ENCODE measurements at regions not wholly inside any gene's neighbourhood (a gene's known extent, or its start where the extent isn't known, plus 50 kb on each side); places are given as distances from the start of the nearest gene placed in this dataset.

DNA sequence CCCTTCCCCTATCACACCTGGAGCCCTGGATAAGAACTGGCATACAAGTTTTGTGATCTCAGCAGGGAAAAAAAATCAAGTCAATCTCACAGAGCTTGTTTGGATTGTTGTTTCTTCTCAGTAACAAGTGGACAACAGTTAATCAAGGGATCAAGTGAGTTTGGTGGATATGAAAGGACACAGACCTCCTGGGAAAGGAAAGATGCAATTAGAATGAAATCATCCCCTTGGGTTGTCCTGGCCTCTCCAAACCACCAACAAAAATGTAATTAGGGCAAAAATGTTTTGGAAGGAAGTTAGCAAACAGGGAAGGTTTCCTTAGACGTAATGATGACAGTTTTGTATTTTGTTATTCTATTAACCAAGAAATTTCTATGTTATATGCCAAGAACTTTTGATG is 99.1 kb upstream of the PRDM1 start:
- Histone ChIP-seq H3K36me3 (ENCODE audit: control insufficient read depth in 2 of 2, insufficient read depth in 1 of 2, low read length in 2 of 2) (no peaks in the 10 kb centered on the region), H3K4me1 (ENCODE audit: control insufficient read depth, insufficient read depth, low read length) (peaks cover 3% of the 10 kb centered on the region; the same call in 1 of the 2 replicates), H3K4me3 (ENCODE audit: low read depth, low read length) (no peak overlapping the region), H3K27ac (ENCODE audit: extremely low read depth, low read depth, low read length) (no peak overlapping the region), H3K9me3 (ENCODE audit: control insufficient read depth, insufficient read depth, low read depth, low read length) (no peaks in the 10 kb centered on the region)
- ChIA-PET POLR2A (interaction anchor here (0.6 kb wide), 1 partner anchor 485 kb away, joined by 4 read pairs; no protein-coding TSS in a partner anchor), CTCF (interaction anchor here (0.6 to 1.0 kb wide), 4 partner anchors 7 to 850 kb away, joined by 3 to 5 read pairs (median 3); a partner anchor contains a TSS)
- TF ChIP-seq SCRT2 (tag by site-specific recombination; IDR thresholded peaks at IDR 0.05): peak; percentile 68
- no peak for TF ChIP-seq GLIS1 (tag by site-specific recombination; IDR thresholded peaks at IDR 0.05)
- TF ChIP-seq ZNF558 (tag by site-specific recombination; IDR thresholded peaks at IDR 0.05): no peak
- TF ChIP-seq IKZF3 (tag by site-specific recombination; IDR thresholded peaks at IDR 0.05): no peak
- no peak for TF ChIP-seq MZF1 (tag by site-specific recombination; IDR thresholded peaks at IDR 0.05; ENCODE audit: borderline replicate concordance)
- TF ChIP-seq ZBTB48 (tag by site-specific recombination; IDR thresholded peaks at IDR 0.05): peak; percentile 27; the same call in 1 of the 2 replicates
- TF ChIP-seq, protein P1, sequence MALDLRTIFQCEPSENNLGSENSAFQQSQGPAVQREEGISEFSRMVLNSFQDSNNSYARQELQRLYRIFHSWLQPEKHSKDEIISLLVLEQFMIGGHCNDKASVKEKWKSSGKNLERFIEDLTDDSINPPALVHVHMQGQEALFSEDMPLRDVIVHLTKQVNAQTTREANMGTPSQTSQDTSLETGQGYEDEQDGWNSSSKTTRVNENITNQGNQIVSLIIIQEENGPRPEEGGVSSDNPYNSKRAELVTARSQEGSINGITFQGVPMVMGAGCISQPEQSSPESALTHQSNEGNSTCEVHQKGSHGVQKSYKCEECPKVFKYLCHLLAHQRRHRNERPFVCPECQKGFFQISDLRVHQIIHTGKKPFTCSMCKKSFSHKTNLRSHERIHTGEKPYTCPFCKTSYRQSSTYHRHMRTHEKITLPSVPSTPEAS (tag by site-specific recombination; IDR thresholded peaks at IDR 0.05): peak; percentile 78; the same call in 1 of the 2 replicates

DNA sequence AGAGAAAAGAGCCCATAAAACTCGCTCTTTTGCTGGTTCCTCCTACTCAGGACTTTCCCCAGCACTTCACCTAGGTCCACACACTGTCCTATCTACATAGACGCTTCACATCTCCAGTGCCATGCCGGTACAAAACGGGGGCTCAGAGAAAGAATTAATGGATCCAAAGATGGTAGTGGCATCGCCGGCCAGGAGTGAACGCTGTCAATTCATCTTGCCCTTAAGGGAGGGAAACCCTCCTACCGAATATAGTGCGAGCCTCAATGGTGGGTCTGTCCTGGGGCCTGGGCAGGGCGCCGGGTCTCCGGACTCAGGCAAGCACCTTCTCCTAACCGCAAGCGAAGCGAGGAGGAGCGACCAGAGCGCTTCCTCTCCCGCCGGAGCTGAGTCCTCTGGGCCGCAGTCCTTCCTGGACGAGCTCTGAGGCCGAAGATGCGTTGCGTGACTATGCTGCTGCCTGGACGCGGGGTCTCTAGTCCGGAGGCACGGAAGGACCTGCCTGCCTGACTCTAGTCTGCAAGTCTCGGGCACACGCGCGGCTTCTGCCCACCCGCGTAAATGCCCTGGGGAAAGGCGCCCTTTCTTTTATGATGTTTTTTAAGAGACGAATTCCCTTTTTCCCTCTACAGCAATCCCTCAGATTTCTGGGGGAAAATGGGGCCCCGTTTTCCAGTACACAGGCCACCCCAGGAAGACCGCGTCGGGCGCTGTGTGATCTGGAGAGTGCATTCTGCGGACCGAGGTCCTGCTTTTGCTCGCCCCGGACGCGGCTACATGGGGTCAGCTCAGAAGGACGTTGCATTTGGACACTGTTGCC is 100.1 kb upstream of the PRDM1 start:
- no peaks in the 10 kb centered on the region for H3K36me3 ChIP-seq (ENCODE audit: control insufficient read depth in 2 of 2, insufficient read depth in 1 of 2, low read length in 2 of 2)
- peaks cover 3% of the 10 kb centered on the region; the same call in 1 of the 2 replicates for H3K4me1 ChIP-seq (ENCODE audit: control insufficient read depth, insufficient read depth, low read length)
- H3K27ac ChIP-seq (ENCODE audit: extremely low read depth, low read depth, low read length): no peak overlapping the region
- no peak for TF ChIP-seq ZNF747 (tag by site-specific recombination; IDR thresholded peaks at IDR 0.05)
- H3K4me3 ChIP-seq (ENCODE audit: low read depth, low read length): no peak overlapping the region
- ChIA-PET POLR2A (no interaction called here), CTCF (no interaction called here)
- no peaks in the 10 kb centered on the region for H3K9me3 ChIP-seq (ENCODE audit: control insufficient read depth, insufficient read depth, low read depth, low read length)

DNA sequence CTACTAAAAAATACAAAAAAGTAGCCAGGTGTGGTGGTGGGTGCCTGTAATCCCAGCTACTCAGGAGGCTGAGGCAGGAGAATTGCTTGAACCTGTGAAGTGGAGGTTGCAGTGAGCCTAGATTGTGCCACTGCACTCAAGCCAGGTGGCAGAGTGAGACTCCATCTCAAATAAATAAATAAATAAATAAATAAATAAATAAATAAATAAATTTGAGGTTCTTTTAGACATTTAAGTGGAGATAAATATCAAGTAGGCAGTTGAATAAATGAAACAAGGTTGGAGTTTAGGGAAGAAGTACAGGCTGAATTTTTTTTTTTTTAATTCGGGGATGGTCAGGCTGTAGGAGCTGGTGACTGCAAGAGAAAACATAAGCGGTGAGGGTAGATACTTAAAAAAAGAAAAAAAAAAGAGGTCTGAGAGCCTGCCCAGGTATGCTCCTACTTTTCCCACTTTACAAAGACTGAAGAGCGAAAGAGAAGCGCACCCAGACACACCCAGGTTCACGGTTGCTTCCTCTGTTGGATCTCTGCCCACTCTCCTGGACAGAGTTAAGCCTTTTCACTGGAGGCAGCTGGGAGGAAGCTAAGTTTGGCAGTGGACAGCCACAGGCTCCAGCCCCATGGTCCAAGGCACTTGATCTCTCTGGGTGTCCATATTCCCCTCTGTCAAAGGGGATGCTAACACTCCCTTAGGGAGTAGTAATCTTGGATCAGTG is 100.9 kb upstream of the PRDM1 start:
- Histone ChIP-seq H3K9me3 (ENCODE audit: control insufficient read depth, insufficient read depth, low read depth, low read length) (no peaks in the 10 kb centered on the region), H3K4me3 (ENCODE audit: low read depth, low read length) (no peak overlapping the region), H3K36me3 (ENCODE audit: control insufficient read depth in 2 of 2, insufficient read depth in 1 of 2, low read length in 2 of 2) (no peaks in the 10 kb centered on the region), H3K4me1 (ENCODE audit: control insufficient read depth, insufficient read depth, low read length) (peaks cover 3% of the 10 kb centered on the region; the same call in 1 of the 2 replicates), H3K27ac (ENCODE audit: extremely low read depth, low read depth, low read length) (no peak overlapping the region)
- POLR2A ChIA-PET: no interaction called here
- CTCF ChIA-PET: interaction anchor here (0.6 to 1.8 kb wide), 2 partner anchors 7 to 24 kb away, joined by 3 to 6 read pairs; no protein-coding TSS in a partner anchor
- TF ChIP-seq, protein P2, sequence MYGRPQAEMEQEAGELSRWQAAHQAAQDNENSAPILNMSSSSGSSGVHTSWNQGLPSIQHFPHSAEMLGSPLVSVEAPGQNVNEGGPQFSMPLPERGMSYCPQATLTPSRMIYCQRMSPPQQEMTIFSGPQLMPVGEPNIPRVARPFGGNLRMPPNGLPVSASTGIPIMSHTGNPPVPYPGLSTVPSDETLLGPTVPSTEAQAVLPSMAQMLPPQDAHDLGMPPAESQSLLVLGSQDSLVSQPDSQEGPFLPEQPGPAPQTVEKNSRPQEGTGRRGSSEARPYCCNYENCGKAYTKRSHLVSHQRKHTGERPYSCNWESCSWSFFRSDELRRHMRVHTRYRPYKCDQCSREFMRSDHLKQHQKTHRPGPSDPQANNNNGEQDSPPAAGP (tag by site-specific recombination; IDR thresholded peaks at IDR 0.05): no peak
- TF ChIP-seq ZNF175 (tag by site-specific recombination; IDR thresholded peaks at IDR 0.05) (no peak), ZNF223 (tag by site-specific recombination; IDR thresholded peaks at IDR 0.05) (peak; percentile 32; the same call in 1 of the 2 replicates), ZBTB8A (tag by site-specific recombination; IDR thresholded peaks at IDR 0.05) (peak; percentile 78), KLF8 (tag by site-specific recombination; IDR thresholded peaks at IDR 0.05) (no peak), SP3 (tag by site-specific recombination; IDR thresholded peaks at IDR 0.05) (0 out of 2 replicates have a peak, but pooled peaks have one; percentile 21), ZFHX2 (tag by site-specific recombination; conservative IDR thresholded peaks at IDR 0.05) (no peak), ZNF660 (tag by site-specific recombination; IDR thresholded peaks at IDR 0.05) (no peak), ZNF654 (tag by site-specific recombination; IDR thresholded peaks at IDR 0.05; ENCODE audit: low read depth) (peak; percentile 38), ZIC2 (tag by site-specific recombination; IDR thresholded peaks at IDR 0.05) (peak; percentile 72), REPIN1 (tag by site-specific recombination; IDR thresholded peaks at IDR 0.05; ENCODE audit: low read depth) (no peak; the same call in 1 of the 2 replicates)
- TF ChIP-seq, protein P3, sequence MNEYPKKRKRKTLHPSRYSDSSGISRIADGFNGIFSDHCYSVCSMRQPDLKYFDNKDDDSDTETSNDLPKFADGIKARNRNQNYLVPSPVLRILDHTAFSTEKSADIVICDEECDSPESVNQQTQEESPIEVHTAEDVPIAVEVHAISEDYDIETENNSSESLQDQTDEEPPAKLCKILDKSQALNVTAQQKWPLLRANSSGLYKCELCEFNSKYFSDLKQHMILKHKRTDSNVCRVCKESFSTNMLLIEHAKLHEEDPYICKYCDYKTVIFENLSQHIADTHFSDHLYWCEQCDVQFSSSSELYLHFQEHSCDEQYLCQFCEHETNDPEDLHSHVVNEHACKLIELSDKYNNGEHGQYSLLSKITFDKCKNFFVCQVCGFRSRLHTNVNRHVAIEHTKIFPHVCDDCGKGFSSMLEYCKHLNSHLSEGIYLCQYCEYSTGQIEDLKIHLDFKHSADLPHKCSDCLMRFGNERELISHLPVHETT (tag by site-specific recombination; IDR thresholded peaks at IDR 0.05): no peak
- TF ChIP-seq, protein P4, sequence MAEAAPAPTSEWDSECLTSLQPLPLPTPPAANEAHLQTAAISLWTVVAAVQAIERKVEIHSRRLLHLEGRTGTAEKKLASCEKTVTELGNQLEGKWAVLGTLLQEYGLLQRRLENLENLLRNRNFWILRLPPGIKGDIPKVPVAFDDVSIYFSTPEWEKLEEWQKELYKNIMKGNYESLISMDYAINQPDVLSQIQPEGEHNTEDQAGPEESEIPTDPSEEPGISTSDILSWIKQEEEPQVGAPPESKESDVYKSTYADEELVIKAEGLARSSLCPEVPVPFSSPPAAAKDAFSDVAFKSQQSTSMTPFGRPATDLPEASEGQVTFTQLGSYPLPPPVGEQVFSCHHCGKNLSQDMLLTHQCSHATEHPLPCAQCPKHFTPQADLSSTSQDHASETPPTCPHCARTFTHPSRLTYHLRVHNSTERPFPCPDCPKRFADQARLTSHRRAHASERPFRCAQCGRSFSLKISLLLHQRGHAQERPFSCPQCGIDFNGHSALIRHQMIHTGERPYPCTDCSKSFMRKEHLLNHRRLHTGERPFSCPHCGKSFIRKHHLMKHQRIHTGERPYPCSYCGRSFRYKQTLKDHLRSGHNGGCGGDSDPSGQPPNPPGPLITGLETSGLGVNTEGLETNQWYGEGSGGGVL (tag by site-specific recombination; IDR thresholded peaks at IDR 0.05): no peak
- TF ChIP-seq, protein P5, sequence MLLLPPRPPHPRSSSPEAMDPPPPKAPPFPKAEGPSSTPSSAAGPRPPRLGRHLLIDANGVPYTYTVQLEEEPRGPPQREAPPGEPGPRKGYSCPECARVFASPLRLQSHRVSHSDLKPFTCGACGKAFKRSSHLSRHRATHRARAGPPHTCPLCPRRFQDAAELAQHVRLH (tag by site-specific recombination; IDR thresholded peaks at IDR 0.05): peak; percentile 65
